ENCODE measurements at regions not wholly inside any gene's neighbourhood (a gene's known extent, or its start where the extent isn't known, plus 50 kb on each side); places are given as distances from the start of the nearest gene placed in this dataset.

GRCh38 chr18:24797981-24798380 lies 337.5 kb downstream of the HRH4 start:
- no peaks in the 10 kb centered on the region for H3K9me3 ChIP-seq (ENCODE audit: control insufficient read depth, low read length)
- no peak overlapping the region for H3K27ac ChIP-seq (ENCODE audit: insufficient read depth, low read depth, low read length, poor library complexity, severe bottlenecking)
- H3K4me1 ChIP-seq (ENCODE audit: control insufficient read depth, insufficient read depth, low read length), result no peaks in the 10 kb centered on the region
- H3K27me3 ChIP-seq (ENCODE audit: control insufficient read depth, insufficient read depth, low read length, poor library complexity, severe bottlenecking), result no peaks in the 10 kb centered on the region
- 86 to 94% methylated on average over 3 of the region's 3 CpGs for WGBS, 2 experiments
- no peaks in the 10 kb centered on the region for H3K36me3 ChIP-seq (ENCODE audit: control insufficient read depth, insufficient read depth, low read length)
- H3K4me3 ChIP-seq (ENCODE audit: insufficient read depth, low read depth, low read length), result no peak overlapping the region

GRCh38 chr18:24799176-24799575 lies 338.7 kb downstream of the HRH4 start:
- no peaks in the 10 kb centered on the region for H3K27me3 ChIP-seq (ENCODE audit: control insufficient read depth, insufficient read depth, low read length, poor library complexity, severe bottlenecking)
- no peaks in the 10 kb centered on the region for H3K36me3 ChIP-seq (ENCODE audit: control insufficient read depth, insufficient read depth, low read length)
- H3K4me1 ChIP-seq (ENCODE audit: control insufficient read depth, insufficient read depth, low read length), result no peaks in the 10 kb centered on the region
- no peak overlapping the region for H3K4me3 ChIP-seq (ENCODE audit: insufficient read depth, low read depth, low read length)
- 25 to 28% methylated on average over 1 of the region's 1 CpG for WGBS, 2 experiments
- no peaks in the 10 kb centered on the region for H3K9me3 ChIP-seq (ENCODE audit: control insufficient read depth, low read length)
- no peak overlapping the region for H3K27ac ChIP-seq (ENCODE audit: insufficient read depth, low read depth, low read length, poor library complexity, severe bottlenecking)

GRCh38 chr18:24799720-24800119 lies 339.3 kb downstream of the HRH4 start:
- Histone ChIP-seq H3K27me3 (ENCODE audit: control insufficient read depth, insufficient read depth, low read length, poor library complexity, severe bottlenecking) (no peaks in the 10 kb centered on the region), H3K27ac (ENCODE audit: insufficient read depth, low read depth, low read length, poor library complexity, severe bottlenecking) (no peak overlapping the region), H3K36me3 (ENCODE audit: control insufficient read depth, insufficient read depth, low read length) (no peaks in the 10 kb centered on the region), H3K4me1 (ENCODE audit: control insufficient read depth, insufficient read depth, low read length) (no peaks in the 10 kb centered on the region), H3K4me3 (ENCODE audit: insufficient read depth, low read depth, low read length) (no peak overlapping the region), H3K9me3 (ENCODE audit: control insufficient read depth, low read length) (no peaks in the 10 kb centered on the region)
- 90 to 93% methylated on average over 4 of the region's 4 CpGs for WGBS, 2 experiments

- no peaks in the 10 kb centered on the region for H3K9me3 ChIP-seq (ENCODE audit: control insufficient read depth, low read length)
- H3K27ac ChIP-seq (ENCODE audit: insufficient read depth, low read depth, low read length, poor library complexity, severe bottlenecking), result no peak overlapping the region
- H3K36me3 ChIP-seq (ENCODE audit: control insufficient read depth, insufficient read depth, low read length), result no peaks in the 10 kb centered on the region
- H3K4me1 ChIP-seq (ENCODE audit: control insufficient read depth, insufficient read depth, low read length), result no peaks in the 10 kb centered on the region
- WGBS, 2 experiments, result 76 to 89% methylated on average over 1 of the region's 1 CpG
- H3K27me3 ChIP-seq (ENCODE audit: control insufficient read depth, insufficient read depth, low read length, poor library complexity, severe bottlenecking), result no peaks in the 10 kb centered on the region
- H3K4me3 ChIP-seq (ENCODE audit: insufficient read depth, low read depth, low read length), result no peak overlapping the region
These were observed 340.6 kb downstream of the HRH4 start for GRCh38 chr18:24801001-24801400.

GRCh38 chr18:24802456-24802855 lies 342.0 kb downstream of the HRH4 start:
- Histone ChIP-seq H3K4me3 (ENCODE audit: insufficient read depth, low read depth, low read length) (no peak overlapping the region), H3K9me3 (ENCODE audit: control insufficient read depth, low read length) (no peaks in the 10 kb centered on the region), H3K36me3 (ENCODE audit: control insufficient read depth, insufficient read depth, low read length) (no peaks in the 10 kb centered on the region), H3K4me1 (ENCODE audit: control insufficient read depth, insufficient read depth, low read length) (no peaks in the 10 kb centered on the region), H3K27me3 (ENCODE audit: control insufficient read depth, insufficient read depth, low read length, poor library complexity, severe bottlenecking) (no peaks in the 10 kb centered on the region), H3K27ac (ENCODE audit: insufficient read depth, low read depth, low read length, poor library complexity, severe bottlenecking) (no peak overlapping the region)

- no peaks in the 10 kb centered on the region for H3K4me1 ChIP-seq (ENCODE audit: control insufficient read depth, insufficient read depth, low read length)
- H3K9me3 ChIP-seq (ENCODE audit: control insufficient read depth, low read length), result no peaks in the 10 kb centered on the region
- H3K27me3 ChIP-seq (ENCODE audit: control insufficient read depth, insufficient read depth, low read length, poor library complexity, severe bottlenecking), result no peaks in the 10 kb centered on the region
- H3K36me3 ChIP-seq (ENCODE audit: control insufficient read depth, insufficient read depth, low read length), result no peaks in the 10 kb centered on the region
- H3K4me3 ChIP-seq (ENCODE audit: insufficient read depth, low read depth, low read length), result no peak overlapping the region
- no peak overlapping the region for H3K27ac ChIP-seq (ENCODE audit: insufficient read depth, low read depth, low read length, poor library complexity, severe bottlenecking)
- WGBS, 2 experiments, result 94 to 95% methylated on average over 5 of the region's 5 CpGs
These were observed 344.7 kb downstream of the HRH4 start for GRCh38 chr18:24805156-24805555.

- 93 to 95% methylated on average over 7 of the region's 7 CpGs for WGBS, 2 experiments
- no peaks in the 10 kb centered on the region for H3K27me3 ChIP-seq (ENCODE audit: control insufficient read depth, insufficient read depth, low read length, poor library complexity, severe bottlenecking)
- H3K27ac ChIP-seq (ENCODE audit: insufficient read depth, low read depth, low read length, poor library complexity, severe bottlenecking), result no peak overlapping the region
- H3K4me3 ChIP-seq (ENCODE audit: insufficient read depth, low read depth, low read length), result no peak overlapping the region
- H3K36me3 ChIP-seq (ENCODE audit: control insufficient read depth, insufficient read depth, low read length), result no peaks in the 10 kb centered on the region
- H3K9me3 ChIP-seq (ENCODE audit: control insufficient read depth, low read length), result no peaks in the 10 kb centered on the region
- no peaks in the 10 kb centered on the region for H3K4me1 ChIP-seq (ENCODE audit: control insufficient read depth, insufficient read depth, low read length)
These were observed 348.9 kb downstream of the HRH4 start for GRCh38 chr18:24809173-24809950.

GRCh38 chr18:24810561-24811305 lies 350.3 kb downstream of the HRH4 start:
- no peaks in the 10 kb centered on the region for H3K36me3 ChIP-seq (ENCODE audit: control insufficient read depth, insufficient read depth, low read length)
- no peaks in the 10 kb centered on the region for H3K9me3 ChIP-seq (ENCODE audit: control insufficient read depth, low read length)
- no peak overlapping the region for H3K4me3 ChIP-seq (ENCODE audit: insufficient read depth, low read depth, low read length)
- H3K4me1 ChIP-seq (ENCODE audit: control insufficient read depth, insufficient read depth, low read length), result no peaks in the 10 kb centered on the region
- H3K27me3 ChIP-seq (ENCODE audit: control insufficient read depth, insufficient read depth, low read length, poor library complexity, severe bottlenecking), result no peaks in the 10 kb centered on the region
- 94 to 96% methylated on average over 9 of the region's 9 CpGs for WGBS, 2 experiments
- H3K27ac ChIP-seq (ENCODE audit: insufficient read depth, low read depth, low read length, poor library complexity, severe bottlenecking), result no peak overlapping the region

GRCh38 chr18:24811950-24812681 lies 351.7 kb downstream of the HRH4 start:
- H3K27me3 ChIP-seq (ENCODE audit: control insufficient read depth, insufficient read depth, low read length, poor library complexity, severe bottlenecking), result no peaks in the 10 kb centered on the region
- H3K27ac ChIP-seq (ENCODE audit: insufficient read depth, low read depth, low read length, poor library complexity, severe bottlenecking), result no peak overlapping the region
- no peaks in the 10 kb centered on the region for H3K4me1 ChIP-seq (ENCODE audit: control insufficient read depth, insufficient read depth, low read length)
- H3K4me3 ChIP-seq (ENCODE audit: insufficient read depth, low read depth, low read length), result no peak overlapping the region
- no peaks in the 10 kb centered on the region for H3K9me3 ChIP-seq (ENCODE audit: control insufficient read depth, low read length)
- H3K36me3 ChIP-seq (ENCODE audit: control insufficient read depth, insufficient read depth, low read length), result no peaks in the 10 kb centered on the region
- 93 to 95% methylated on average over 11 of the region's 11 CpGs for whole genome bisulfite sequencing, 2 experiments

GRCh38 chr18:24814521-24814920 lies 354.1 kb downstream of the HRH4 start:
- WGBS, 2 experiments, result 73 to 83% methylated on average over 3 of the region's 3 CpGs
- Histone ChIP-seq H3K9me3 (ENCODE audit: control insufficient read depth, low read length) (no peaks in the 10 kb centered on the region), H3K4me3 (ENCODE audit: insufficient read depth, low read depth, low read length) (no peak overlapping the region), H3K36me3 (ENCODE audit: control insufficient read depth, insufficient read depth, low read length) (no peaks in the 10 kb centered on the region), H3K27ac (ENCODE audit: insufficient read depth, low read depth, low read length, poor library complexity, severe bottlenecking) (no peak overlapping the region), H3K27me3 (ENCODE audit: control insufficient read depth, insufficient read depth, low read length, poor library complexity, severe bottlenecking) (no peaks in the 10 kb centered on the region), H3K4me1 (ENCODE audit: control insufficient read depth, insufficient read depth, low read length) (peaks cover 22% of the 10 kb centered on the region)

Measured in ectodermal cell (in vitro differentiated cells).